Activated CD8-positive, alpha-beta memory T cell treated with anti-CD3 and anti-CD28 coated beads, Interleukin-2, amount 50 U/mL, for 24 hours (primary cell): ENCODE measurements at regions not wholly inside any gene's neighbourhood (a gene's known extent, or its start where the extent isn't known, plus 50 kb on each side); places are given as distances from the start of the nearest gene placed in this dataset.

ENCODE experiments used
- DNase-seq: peaks from one replicate; pipeline ENCODE4 v3.0.0-alpha.2; 2020; ENCODE audit errors: extremely low read depth

DNA sequence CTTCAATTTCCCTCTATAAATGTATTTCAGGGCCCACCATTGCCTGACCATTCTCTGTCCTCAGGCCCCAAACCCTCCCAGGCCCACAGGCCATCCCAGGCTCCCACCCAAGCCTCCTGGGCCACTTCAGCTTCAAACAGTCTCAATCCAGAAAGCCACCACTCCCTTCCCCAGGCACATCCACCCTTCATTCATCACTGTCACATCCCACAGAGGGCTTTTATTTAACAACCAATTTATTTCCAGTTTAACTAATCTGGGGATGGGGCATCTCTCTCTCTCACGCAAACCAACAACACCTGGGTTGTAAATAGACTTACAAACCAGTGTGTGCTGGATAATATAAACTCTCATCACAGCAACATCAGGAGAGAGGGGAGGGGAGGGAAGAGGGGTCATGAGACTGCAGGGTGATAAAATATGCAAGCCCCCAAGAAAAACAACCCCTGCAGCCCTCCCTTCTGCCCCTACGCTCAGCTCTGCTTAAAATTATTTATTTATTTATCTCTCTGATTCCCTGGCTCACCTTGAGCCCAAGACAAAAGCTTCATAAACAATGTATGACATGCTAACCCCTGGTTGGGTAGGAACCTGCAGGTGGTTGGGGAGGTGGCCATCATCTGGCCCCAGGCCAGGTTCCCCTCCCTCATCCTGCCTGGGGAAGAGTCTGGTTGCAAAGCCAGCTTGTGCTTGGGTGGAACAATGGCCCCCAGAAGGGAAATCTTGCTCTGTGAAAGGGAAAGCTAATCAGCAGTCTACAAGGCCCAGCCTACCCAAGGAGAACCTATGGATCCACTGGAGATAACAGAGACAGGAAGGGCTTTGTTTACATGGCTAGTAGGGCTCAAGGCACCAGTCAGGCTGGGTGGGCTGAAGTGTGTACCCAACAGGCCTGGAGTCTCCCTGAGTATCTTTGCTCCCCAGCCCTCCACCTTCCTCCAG lies 359.2 kb downstream of the BUD13 start:
- no peak for DNase-seq

DNA sequence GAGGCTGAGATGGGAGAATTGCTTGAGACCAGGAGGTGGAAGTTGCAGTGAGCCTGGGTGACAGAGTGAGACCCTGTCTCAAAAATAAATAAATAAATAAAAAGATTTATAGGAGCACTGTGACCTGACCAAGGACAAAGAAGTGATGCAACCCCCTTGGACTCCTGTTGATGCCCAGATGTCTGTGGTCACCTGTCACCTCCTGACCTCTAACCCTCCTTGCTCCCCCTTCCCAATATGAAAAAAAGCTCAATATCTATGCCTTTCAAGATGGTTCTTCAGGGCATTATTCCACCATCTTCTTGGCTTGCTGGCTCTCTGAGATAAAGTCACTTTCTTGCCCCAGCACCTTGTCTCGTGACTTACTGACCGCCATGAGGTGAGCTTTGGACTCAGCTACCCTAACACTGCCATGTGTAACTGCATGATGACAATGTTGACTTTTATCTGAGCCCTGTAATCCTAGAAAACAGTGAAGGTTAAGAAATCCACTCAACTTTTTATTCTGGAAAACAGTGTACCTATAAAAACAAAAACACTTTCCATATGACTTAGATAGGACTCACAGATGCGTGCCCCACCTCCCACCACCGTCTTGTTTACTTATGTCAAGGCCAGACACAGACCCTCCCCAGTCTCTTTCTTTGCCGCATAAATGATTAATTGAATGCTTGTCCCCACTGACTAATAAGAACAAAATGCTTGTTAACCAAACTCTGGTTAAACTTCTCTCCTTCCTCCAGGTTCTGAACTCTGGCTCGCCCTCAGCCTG lies 360.5 kb downstream of the BUD13 start:
- no peak for DNase-seq

DNA sequence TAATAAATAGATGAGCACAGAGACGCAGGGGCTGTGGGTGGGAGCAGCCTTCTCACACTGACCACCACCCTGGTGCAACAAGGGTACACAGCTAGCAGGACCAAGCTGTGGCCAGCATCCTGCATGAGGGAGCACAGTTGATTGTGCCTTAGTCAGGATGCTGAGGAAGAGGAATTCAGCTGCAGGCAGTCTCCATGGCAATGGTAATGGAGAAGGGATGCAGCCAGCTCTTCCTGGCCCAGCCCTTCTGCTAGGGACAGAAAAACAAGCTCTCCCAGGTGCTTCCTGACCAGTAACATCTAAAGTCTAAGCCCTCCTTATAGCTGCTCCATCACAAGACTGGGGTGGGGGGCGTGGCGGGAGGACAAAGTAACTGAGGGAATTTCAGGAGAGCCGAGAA lies 363.5 kb downstream of the BUD13 start:
- DNase-seq: no peak

DNA sequence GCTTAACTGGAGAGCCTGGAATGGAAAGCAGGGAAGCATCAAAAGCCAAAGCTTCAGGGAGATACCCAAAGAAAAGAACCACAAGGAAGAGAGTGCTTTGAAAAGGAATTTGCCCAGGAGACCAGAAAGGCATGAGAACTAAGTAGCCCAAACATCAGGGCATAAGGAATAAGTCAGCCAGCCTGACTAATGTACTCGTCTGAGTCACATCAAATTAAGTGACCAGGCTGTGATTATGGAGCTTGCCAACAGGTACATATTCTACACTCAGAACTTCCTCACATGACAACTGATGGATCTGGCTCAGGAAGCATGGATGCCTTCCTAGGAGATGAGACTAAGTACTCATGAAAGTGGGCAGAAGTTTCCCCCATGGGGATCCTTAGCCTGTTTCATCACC lies 366.7 kb downstream of the BUD13 start:
- DNase-seq: no peak

DNA sequence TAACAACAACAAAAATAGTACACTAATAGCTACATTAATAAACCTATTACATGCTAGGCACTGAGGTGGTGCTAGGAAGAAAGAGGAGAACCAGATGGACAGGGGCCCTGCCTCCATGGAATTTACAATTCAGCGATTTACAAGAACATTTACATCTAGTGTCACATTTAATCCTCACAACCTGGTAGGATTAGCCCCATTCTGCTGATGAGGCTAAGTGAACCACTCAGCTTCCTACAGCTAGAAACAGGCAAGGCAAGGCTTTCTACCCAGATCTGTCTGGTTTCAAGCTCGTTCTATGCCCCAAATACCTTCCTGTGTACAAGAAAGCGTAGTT lies 368.4 kb downstream of the BUD13 start:
- no peak for DNase-seq

DNA sequence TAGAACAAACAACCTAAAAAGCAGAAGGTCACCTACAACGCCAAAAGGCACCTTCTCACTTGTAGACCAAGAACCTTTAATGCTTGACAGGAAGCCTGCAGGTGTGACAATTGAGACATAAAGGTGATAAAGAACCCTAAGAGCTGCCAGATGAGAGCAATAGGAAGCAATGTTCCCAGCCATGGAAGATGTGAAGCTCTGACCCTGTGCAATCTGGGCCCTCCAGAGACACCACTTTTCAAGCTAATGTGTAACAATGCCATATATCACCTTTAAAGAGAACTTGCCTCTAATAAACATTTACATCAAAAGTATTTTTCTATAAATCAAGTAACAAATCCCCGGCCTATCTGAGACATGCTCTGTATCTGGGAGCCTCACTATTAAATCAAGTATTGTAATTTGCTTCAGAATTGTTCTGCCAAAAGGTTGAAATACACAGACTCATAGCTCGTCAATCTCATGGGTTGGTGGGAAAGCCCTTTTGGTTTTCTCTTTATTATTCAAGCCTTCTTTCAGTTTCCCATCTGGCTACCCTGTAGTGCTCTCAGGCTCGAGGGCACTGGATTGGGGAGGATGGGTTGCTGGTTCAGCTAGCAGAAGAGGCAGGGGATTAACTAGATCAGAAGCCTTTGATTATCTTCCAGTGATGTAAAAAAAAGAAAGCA lies 368.9 kb downstream of the BUD13 start:
- DNase-seq: no peak

DNA sequence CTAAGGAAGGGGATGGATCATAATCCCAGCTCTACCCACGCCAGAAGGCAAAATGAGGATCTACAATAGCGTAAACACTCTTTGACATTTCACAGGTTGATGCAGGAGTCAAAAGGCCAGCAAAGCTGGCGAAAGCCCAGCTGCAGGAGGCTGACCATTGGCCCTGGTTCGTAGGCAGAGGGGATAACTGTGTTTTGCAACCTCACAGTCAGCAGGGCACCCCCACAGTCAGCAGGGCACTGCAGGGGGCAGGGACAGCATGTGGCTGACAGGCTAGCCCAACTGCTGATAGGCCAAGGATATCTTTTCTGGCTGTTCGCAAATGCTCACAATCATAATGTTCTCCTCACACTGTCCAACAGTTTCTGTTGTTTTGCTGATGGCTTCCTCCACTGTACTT lies 372.7 kb downstream of the BUD13 start:
- DNase-seq: no peak

DNA sequence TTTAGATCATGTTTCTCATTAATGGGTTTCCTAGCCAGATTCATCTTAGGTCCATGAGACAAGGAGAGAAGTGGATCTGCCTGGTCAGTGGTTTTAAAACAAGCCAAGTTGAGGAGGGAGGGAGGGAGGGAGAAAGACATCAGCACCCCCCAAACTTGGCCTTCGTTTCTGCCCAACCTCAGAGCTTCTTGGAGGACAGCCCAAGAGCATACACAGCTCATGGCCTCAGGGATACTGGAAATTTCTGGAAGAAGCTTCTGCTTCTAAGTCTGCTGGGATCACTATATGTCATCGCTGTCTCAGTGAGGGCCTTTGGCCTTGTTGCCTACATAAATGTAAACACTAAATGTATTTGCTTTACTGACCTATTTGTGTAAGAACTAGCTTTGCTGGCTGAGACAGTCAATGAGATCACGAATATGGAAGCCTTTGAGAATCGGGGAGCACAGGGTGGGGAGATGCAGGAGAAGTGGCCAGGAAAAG lies 375.1 kb downstream of the BUD13 start:
- DNase-seq: no peak

DNA sequence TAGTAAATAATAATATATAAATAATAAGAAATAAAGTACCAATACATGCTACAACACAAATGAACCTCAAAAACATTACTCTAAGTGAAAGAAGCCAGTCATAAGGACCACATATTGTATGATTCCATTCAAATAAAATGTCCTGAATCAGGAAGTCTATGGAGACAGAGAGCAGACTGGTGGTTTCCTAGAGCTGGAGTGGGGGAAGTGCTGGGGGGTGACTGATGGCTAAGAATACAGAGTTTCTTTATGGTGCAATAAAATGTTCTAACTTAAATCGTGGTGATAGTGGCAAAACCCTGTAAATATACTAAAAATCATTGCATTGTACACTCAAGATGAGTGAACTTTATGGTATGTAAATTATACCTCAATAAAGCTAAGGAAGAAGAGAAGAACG lies 376.5 kb downstream of the BUD13 start:
- DNase-seq: no peak

DNA sequence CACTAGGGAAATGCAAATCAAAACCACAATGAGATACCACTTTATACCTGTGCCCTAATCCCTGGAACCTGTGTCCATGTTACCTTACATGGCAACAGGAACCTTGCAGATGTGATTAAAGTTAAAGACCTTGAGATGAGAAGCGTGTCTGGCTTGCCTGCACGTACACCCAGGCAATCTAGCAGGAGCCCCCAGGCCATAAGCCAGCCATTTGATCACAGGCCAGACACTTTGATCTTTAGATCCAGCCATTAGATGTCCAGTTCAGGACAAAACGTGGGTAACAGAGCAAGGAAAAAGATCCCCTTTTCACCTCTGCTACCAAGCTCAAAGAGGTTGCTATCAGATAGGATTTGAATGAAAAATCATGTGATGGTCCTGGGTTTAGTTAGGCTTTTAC lies 378.8 kb downstream of the BUD13 start:
- DNase-seq: no peak

DNA sequence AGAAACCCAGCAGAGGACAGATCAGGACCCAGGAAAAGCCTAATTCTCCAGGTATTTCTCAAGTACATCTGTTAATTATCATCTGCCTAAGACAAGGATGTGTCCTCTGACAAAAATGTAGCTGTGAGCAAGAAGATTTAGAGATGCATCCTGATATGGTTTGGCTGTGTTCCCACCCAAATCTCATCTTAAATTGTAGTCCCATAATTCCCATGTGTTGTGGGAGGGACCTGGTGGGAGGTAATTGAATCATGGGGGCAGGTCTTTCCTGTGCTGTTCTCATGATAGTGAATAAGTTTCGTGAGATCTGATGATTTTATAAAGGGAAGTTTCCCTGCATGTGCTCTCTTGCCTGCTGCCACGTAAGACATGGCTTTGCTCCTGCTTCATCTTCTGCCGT lies 381.8 kb downstream of the BUD13 start:
- no peak for DNase-seq

DNA sequence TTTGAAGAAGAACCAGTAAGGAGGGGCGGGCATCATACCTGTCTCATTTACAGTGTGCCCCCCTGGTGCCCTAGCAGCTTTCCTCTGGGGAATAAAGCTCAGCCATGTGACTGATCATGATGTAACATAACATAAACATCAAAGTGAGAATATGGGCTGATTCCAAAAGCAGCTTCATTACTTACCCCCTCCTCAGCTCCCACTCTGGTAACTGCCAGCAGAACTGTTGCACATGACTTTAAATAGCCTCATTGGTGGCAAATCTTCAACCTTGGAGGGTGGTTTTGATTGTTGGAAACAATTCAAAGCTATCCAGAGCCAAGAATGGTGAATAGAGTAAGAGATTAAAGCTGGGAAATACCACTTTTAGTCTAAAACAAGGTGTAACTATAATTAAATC lies 384.6 kb downstream of the BUD13 start:
- DNase-seq: no peak

DNA sequence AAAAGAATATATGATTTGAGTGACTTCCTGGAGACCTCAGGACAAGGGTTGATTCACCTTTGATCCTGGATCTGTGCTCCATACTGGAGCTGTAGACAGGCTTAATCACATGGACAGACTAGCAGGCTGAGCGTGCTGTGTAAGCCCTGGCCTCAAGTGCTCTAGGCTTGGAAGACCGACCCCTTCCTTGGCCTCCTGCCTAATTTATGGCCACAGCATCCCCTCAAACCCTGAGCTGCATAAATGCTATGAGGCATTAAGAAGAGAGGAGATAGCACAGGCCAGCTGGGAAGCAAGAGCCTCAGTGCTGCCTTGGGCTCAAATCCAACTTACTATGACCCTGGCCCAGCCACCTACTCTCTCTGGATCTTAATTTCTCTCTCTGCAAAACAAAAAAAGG lies 385.1 kb downstream of the BUD13 start:
- DNase-seq: no peak

DNA sequence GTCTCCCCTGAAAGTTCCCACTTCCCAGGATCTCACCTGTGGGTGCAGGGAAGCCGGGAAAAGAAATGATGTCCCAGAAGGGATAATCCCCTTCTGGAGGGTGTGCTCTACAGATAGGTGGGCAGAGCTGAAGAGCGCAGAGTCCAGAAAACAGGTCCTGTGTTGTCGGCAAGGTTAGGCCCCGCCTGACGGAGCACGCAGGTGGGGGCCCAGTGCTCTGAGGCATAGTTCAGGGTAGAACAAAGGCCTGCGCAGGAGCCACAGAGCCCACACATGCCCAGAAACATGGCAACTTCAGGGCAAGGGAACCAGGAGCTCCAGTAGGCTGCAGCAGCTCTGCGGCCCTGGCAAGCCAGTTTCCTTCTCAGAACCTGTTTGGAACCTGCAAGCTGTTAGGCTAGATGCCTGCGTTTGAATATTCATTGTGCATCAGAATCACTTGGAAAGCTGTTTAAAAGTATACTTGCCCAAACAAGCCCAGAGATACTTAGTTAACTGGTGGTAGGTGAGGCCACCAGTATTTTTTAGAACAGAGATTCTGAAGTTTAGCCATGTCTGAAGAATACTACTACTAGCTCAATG lies 386.6 kb downstream of the BUD13 start:
- DNase-seq: no peak

DNA sequence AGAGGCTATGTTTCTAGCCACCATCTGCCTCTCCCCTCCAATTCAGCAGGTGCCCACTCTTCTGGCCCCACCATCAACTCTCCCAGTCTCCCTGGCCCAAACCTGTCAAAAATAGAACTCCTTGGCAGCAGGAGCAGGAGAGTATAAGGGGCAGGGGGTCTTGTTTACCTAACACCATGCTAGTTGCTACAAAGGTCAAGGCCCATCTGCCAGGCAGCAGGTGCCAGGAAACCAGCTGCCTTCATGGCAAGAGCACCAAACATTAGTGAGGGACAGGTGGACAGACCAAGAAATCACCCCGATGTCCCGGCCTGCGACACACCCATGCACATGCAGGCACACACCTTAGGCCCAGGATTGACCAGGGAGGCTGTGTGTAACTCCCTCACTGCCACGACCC lies 387.9 kb downstream of the BUD13 start:
- no peak for DNase-seq

DNA sequence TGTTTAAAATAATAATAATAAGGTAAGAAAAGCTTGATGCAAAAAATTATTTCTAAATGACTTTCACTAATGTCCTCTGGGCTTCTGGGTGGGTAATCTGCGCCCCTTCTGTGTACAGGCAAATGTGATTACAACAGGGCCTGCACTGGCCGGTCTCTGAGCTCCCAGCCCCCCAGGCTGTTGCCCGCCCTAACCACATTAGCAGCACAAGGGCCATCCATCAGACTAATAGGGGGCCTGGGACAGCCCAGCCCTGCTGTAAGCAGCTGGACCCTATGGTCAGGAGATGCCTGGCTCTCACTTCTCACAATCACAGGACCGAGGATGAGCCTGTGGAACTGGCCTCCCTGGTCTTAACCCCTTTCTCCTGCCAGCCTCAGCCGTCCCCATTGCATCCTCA lies 388.4 kb downstream of the BUD13 start:
- no peak for DNase-seq

DNA sequence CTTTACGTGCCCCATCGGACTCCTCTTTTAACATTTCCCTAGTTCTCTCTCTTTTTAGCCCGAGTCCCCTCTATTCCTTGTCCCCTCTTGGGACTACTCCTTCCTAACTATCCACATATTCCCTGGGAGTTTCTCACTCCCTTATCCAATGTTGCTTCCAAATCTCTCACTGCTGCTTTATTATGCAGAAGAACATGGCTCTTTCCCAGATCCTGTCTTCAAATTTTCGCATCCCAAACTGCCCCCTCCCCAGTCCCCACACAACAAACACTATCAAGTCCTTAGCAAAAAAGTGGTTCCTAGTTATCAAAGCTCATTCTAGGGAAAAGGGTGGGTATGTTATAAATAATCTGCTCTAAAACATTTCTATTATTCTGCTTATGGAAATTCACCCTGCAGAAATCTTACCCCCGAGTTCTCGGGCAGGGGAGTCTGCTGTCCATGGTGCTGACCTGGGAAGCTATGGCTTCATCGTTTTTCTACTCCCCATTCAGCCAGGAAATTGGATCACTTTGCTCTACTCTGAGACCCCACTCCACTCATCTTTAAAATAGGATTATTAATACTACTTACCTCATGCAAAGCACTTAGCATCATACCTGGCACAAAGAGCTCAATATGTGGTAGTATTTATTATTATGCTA lies 393.5 kb downstream of the BUD13 start:
- DNase-seq: no peak

DNA sequence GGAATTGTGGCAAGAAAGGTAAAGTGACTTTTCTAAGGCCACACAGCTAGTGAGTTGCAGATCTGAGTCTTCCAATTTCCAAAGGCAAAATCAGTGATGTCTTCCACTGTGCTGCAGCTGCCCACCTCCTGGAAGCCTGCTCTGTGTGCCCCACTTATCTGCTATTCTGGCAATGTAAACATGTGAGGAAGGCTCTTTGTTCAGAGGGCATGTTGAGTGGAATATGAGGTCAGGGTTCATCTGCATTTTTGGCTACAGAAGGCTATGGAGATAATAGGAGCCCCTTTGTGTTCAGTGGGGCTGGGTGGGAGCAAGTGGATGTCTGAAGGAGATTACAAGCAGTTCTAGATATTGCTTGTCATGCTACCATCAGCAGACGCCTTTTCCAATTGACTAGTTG lies 396.2 kb downstream of the BUD13 start:
- DNase-seq: no peak

DNA sequence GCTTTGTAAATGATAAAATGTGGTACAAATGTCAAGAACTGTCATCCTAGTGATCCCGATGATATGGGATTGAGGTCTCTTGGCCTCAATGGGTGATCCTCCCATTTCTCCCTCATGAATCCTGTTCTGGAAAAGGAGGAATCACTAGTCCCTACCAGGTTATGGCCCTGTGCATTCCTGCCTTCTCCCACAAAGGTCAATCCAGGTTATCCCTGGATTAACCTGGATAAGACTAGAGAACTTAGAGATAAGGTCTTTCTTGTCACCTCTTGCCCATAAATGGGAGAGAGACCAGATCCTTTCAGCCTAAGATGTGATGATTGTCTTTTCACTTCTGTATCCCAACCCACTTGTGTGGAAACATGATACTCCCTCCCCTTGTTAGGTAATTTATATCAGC lies 396.7 kb downstream of the BUD13 start:
- DNase-seq: no peak

DNA sequence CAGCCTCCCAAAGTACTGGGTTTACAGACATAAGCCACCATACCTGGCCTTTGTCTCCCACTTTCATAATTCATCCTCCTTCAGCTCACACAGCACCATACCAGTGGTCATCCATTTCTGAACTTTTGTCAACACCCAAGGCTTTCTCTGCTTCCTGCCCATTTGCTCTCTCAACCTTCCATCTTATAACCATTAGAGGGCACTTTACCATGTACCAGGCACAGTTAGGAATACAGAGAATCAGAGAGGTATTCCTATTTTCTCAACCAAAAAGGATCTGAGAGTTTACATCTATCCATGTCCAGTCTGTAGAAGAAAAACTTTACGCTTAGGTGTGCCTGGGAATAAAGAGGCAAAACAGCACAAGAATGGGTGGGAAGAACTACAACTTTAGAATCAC lies 397.6 kb downstream of the BUD13 start:
- no peak for DNase-seq

DNA sequence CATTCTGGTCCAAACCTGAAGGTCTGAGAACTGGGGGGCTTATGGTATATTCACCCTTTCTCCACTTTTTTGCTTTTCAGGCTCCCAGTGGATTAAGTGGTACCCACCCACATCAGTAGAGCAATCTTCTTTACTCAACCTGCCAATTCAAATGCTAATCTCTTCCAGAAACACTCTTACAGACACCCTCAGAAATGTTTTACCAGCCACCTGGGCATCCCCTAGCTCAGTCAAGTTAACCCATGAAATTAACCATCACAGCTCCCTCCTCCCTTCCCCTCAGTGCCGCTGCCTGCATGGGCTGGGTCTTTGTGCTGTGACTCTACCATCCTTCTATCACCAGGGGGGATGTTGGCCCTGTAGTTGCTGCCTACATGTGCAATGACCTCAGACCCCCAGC lies 398.7 kb downstream of the BUD13 start:
- DNase-seq: no peak
